IPS-18c (cell line): ENCODE measurements at regions not wholly inside any gene's neighbourhood (a gene's known extent, or its start where the extent isn't known, plus 50 kb on each side); places are given as distances from the start of the nearest gene placed in this dataset.

ENCODE experiments used
- H3K4me3 ChIP-seq: 2 replicates; pipeline ENCODE4 v1.7.0; 2013; ENCODE audit warnings: low read depth, mild to moderate bottlenecking, low read length, moderate library complexity; ENCODE audit not compliant: insufficient read depth
- H3K9me3 ChIP-seq: one replicate; pipeline ENCODE4 v1.6.1; 2013; ENCODE audit warnings: mild to moderate bottlenecking, low read length, moderate library complexity; ENCODE audit not compliant: control insufficient read depth, insufficient read depth

- H3K4me3 ChIP-seq = no peak overlapping the region
- peaks cover 2% of the 10 kb centered on the region for H3K9me3 ChIP-seq
These were observed 78.4 kb downstream of the RNASET2 start for GRCh38 chr6:166877906-166878305.

GRCh38 chr6:166877349-166877748, 79.0 kb downstream of the RNASET2 start:
- Histone ChIP-seq H3K9me3 (peaks cover 2% of the 10 kb centered on the region), H3K4me3 (no peak overlapping the region)

- H3K4me3 ChIP-seq = no peak overlapping the region
- peaks cover 2% of the 10 kb centered on the region for H3K9me3 ChIP-seq
These were observed 83.8 kb downstream of the RNASET2 start for GRCh38 chr6:166872531-166873009.

- Histone ChIP-seq H3K9me3 (peaks cover 2% of the 10 kb centered on the region), H3K4me3 (no peak overlapping the region)
These were observed 85.6 kb downstream of the RNASET2 start for GRCh38 chr6:166870602-166871208.

- H3K4me3 ChIP-seq = no peak overlapping the region
- H3K9me3 ChIP-seq = no peaks in the 10 kb centered on the region
These were observed 89.3 kb downstream of the RNASET2 start for GRCh38 chr6:166866839-166867637.

- no peak overlapping the region for H3K4me3 ChIP-seq
- no peaks in the 10 kb centered on the region for H3K9me3 ChIP-seq
These were observed 92.0 kb downstream of the RNASET2 start for GRCh38 chr6:166864333-166864732.

- no peaks in the 10 kb centered on the region for H3K9me3 ChIP-seq
- peak overlapping the region; percentile 67 for H3K4me3 ChIP-seq
These were observed 93.3 kb downstream of the RNASET2 start for GRCh38 chr6:166862978-166863530.

- H3K9me3 ChIP-seq = no peaks in the 10 kb centered on the region
- peak overlapping the region; percentile 67 for H3K4me3 ChIP-seq
These were observed 93.9 kb downstream of the RNASET2 start for GRCh38 chr6:166862287-166862977.

GRCh38 chr6:166861961-166862286, 94.4 kb downstream of the RNASET2 start:
- H3K9me3 ChIP-seq = no peaks in the 10 kb centered on the region
- H3K4me3 ChIP-seq = peak overlapping the region; percentile 67

GRCh38 chr6:166861304-166861703, 95.0 kb downstream of the RNASET2 start:
- H3K9me3 ChIP-seq = no peaks in the 10 kb centered on the region
- H3K4me3 ChIP-seq = no peak overlapping the region; the same call in 1 of the 2 replicates

- H3K9me3 ChIP-seq = no peaks in the 10 kb centered on the region
- H3K4me3 ChIP-seq = no peak overlapping the region
These were observed 96.0 kb downstream of the RNASET2 start for GRCh38 chr6:166860392-166860791.

GRCh38 chr6:166855416-166855815, 100.9 kb downstream of the RNASET2 start:
- Histone ChIP-seq H3K4me3 (no peak overlapping the region), H3K9me3 (no peaks in the 10 kb centered on the region)

GRCh38 chr6:166853371-166854325, 102.7 kb downstream of the RNASET2 start:
- H3K4me3 ChIP-seq = no peak overlapping the region
- no peaks in the 10 kb centered on the region for H3K9me3 ChIP-seq

GRCh38 chr6:166852451-166852975, 103.8 kb downstream of the RNASET2 start:
- H3K4me3 ChIP-seq = no peak overlapping the region
- H3K9me3 ChIP-seq = no peaks in the 10 kb centered on the region

GRCh38 chr6:166851911-166852310, 104.4 kb downstream of the RNASET2 start:
- no peaks in the 10 kb centered on the region for H3K9me3 ChIP-seq
- no peak overlapping the region for H3K4me3 ChIP-seq

- Histone ChIP-seq H3K4me3 (no peak overlapping the region), H3K9me3 (no peaks in the 10 kb centered on the region)
These were observed 104.9 kb downstream of the RNASET2 start for GRCh38 chr6:166851426-166851825.
